ENCODE measurements at regions not wholly inside any gene's neighbourhood (a gene's known extent, or its start where the extent isn't known, plus 50 kb on each side); places are given as distances from the start of the nearest gene placed in this dataset.
"Not testable (repeated sequence)": the region's sequence is repeated elsewhere in the genome, so short reads cannot be mapped to it uniquely, and the experiment has no call there.

GRCh38 chr13:104571893-104572229 lies 1505.6 kb upstream of the SLC10A2 start:
- no peak for DNase-seq

GRCh38 chr13:104571161-104571892 lies 1505.1 kb upstream of the SLC10A2 start:
- DNase-seq = peak; percentile 87

GRCh38 chr13:104567114-104567513 lies 1500.9 kb upstream of the SLC10A2 start:
- no peak for DNase-seq

GRCh38 chr13:104565888-104566287 lies 1499.7 kb upstream of the SLC10A2 start:
- no peak for DNase-seq

- no peak for DNase-seq
Observed at GRCh38 chr13:104553896-104554295, 1487.7 kb upstream of the SLC10A2 start.

GRCh38 chr13:104553186-104553585 lies 1487.0 kb upstream of the SLC10A2 start:
- peak; percentile 48 for DNase-seq

- DNase-seq = no peak
Observed at GRCh38 chr13:104534847-104535246, 1468.6 kb upstream of the SLC10A2 start.

- DNase-seq = no peak
Observed at GRCh38 chr13:104532132-104532531, 1465.9 kb upstream of the SLC10A2 start.

- DNase-seq = no peak
Observed at GRCh38 chr13:104530741-104531140, 1464.5 kb upstream of the SLC10A2 start.

- no peak for DNase-seq
Observed at GRCh38 chr13:104526561-104526960, 1460.3 kb upstream of the SLC10A2 start.

GRCh38 chr13:104525467-104525866 lies 1459.2 kb upstream of the SLC10A2 start:
- DNase-seq = no peak

GRCh38 chr13:104522235-104523072 lies 1456.2 kb upstream of the SLC10A2 start:
- no peak for DNase-seq

- DNase-seq = no peak
Observed at GRCh38 chr13:104510422-104510821, 1444.2 kb upstream of the SLC10A2 start.

GRCh38 chr13:104493502-104493901 lies 1427.3 kb upstream of the SLC10A2 start:
- DNase-seq = not testable (repeated sequence)

GRCh38 chr13:104491916-104492315 lies 1425.7 kb upstream of the SLC10A2 start:
- DNase-seq = no peak

- peak; percentile 3 for DNase-seq
Observed at GRCh38 chr13:104487006-104487405, 1420.8 kb upstream of the SLC10A2 start.

- DNase-seq = no peak
Observed at GRCh38 chr13:104485571-104485970, 1419.4 kb upstream of the SLC10A2 start.

- DNase-seq = no peak
Observed at GRCh38 chr13:104483631-104484030, 1417.4 kb upstream of the SLC10A2 start.

- peak; percentile 37 for DNase-seq
Observed at GRCh38 chr13:104477261-104477660, 1411.0 kb upstream of the SLC10A2 start.

GRCh38 chr13:104473936-104474335 lies 1407.7 kb upstream of the SLC10A2 start:
- DNase-seq = no peak

- no peak for DNase-seq
Observed at GRCh38 chr13:104466016-104466415, 1399.8 kb upstream of the SLC10A2 start.

- no peak for DNase-seq
Observed at GRCh38 chr13:104461049-104461448, 1394.8 kb upstream of the SLC10A2 start.

GRCh38 chr13:104460554-104460953 lies 1394.3 kb upstream of the SLC10A2 start:
- no peak for DNase-seq

GRCh38 chr13:104450006-104450405 lies 1383.8 kb upstream of the SLC10A2 start:
- no peak for DNase-seq
